Adipocyte (in vitro differentiated cells): ENCODE measurements at regions not wholly inside any gene's neighbourhood (a gene's known extent, or its start where the extent isn't known, plus 50 kb on each side); places are given as distances from the start of the nearest gene placed in this dataset.
"Not testable (repeated sequence)": the region's sequence is repeated elsewhere in the genome, so short reads cannot be mapped to it uniquely, and the experiment has no call there.

Experiments used
- DNase-seq: peaks from one replicate; pipeline ENCODE4 v3.0.0-alpha.2; 2015; ENCODE audit warnings: low read depth
- H3K27me3 ChIP-seq: replicated peaks from 2 replicates; pipeline ENCODE4 v1.7.0; 2013; ENCODE audit warnings: mild to moderate bottlenecking, low read length, moderate library complexity; ENCODE audit not compliant: control insufficient read depth, insufficient read depth
- H3K36me3 ChIP-seq: 2 replicates; pipeline ENCODE4 v1.7.0; 2013; ENCODE audit warnings: low read length, mild to moderate bottlenecking, moderate library complexity; ENCODE audit not compliant: control insufficient read depth, insufficient read depth, severe bottlenecking
- H3K4me1 ChIP-seq: 2 replicates; pipeline ENCODE4 v1.7.0; 2013; ENCODE audit warnings: mild to moderate bottlenecking, low read length, moderate library complexity; ENCODE audit not compliant: control insufficient read depth, insufficient read depth
- H3K4me3 ChIP-seq: 2 replicates; pipeline ENCODE4 v1.7.0; 2013; ENCODE audit warnings: mild to moderate bottlenecking, low read length, moderate library complexity
- H3K9ac ChIP-seq: 2 replicates; pipeline ENCODE4 v1.7.0; 2013; ENCODE audit warnings: mild to moderate bottlenecking, low read length, moderate library complexity
- H3K9me3 ChIP-seq: 2 replicates; pipeline ENCODE4 v1.7.0; 2013; ENCODE audit warnings: mild to moderate bottlenecking, low read length, moderate library complexity; ENCODE audit not compliant: control insufficient read depth

- Histone ChIP-seq H3K4me3 (no peak overlapping the region), H3K4me1 (no peaks in the 10 kb centered on the region), H3K27me3 (no peaks in the 10 kb centered on the region), H3K9ac (no peak overlapping the region), H3K9me3 (no peaks in the 10 kb centered on the region), H3K36me3 (no peaks in the 10 kb centered on the region)
- DNase-seq: no peak
Observed at GRCh38 chr2:583666-584065, 93.5 kb downstream of the TMEM18 start.

GRCh38 chr2:582792-583528 lies 94.2 kb downstream of the TMEM18 start:
- Histone ChIP-seq H3K4me1 (no peaks in the 10 kb centered on the region), H3K36me3 (no peaks in the 10 kb centered on the region), H3K9ac (no peak overlapping the region), H3K9me3 (no peaks in the 10 kb centered on the region), H3K4me3 (no peak overlapping the region), H3K27me3 (no peaks in the 10 kb centered on the region)
- no peak for DNase-seq

- H3K4me1 ChIP-seq, H3K4me3 ChIP-seq, DNase-seq: not testable (repeated sequence)
Observed at GRCh38 chr2:582289-582688, 94.9 kb downstream of the TMEM18 start.

GRCh38 chr2:579961-580360 lies 97.2 kb downstream of the TMEM18 start:
- peaks cover under 1% of the 10 kb centered on the region for H3K27me3 ChIP-seq
- no peaks in the 10 kb centered on the region for H3K36me3 ChIP-seq
- peaks cover 10% of the 10 kb centered on the region for H3K9me3 ChIP-seq
- no peak for DNase-seq
- no peaks in the 10 kb centered on the region for H3K4me1 ChIP-seq
- no peak overlapping the region for H3K9ac ChIP-seq
- H3K4me3 ChIP-seq: no peak overlapping the region

More at GRCh38 chr2:582289-582688, 94.9 kb downstream of the TMEM18 start:
- not testable (repeated sequence) for H3K27me3 ChIP-seq, H3K9me3 ChIP-seq, H3K36me3 ChIP-seq, H3K9ac ChIP-seq

GRCh38 chr2:579351-579886 lies 97.8 kb downstream of the TMEM18 start:
- peaks cover 10% of the 10 kb centered on the region for H3K9me3 ChIP-seq
- H3K9ac ChIP-seq: no peak overlapping the region
- H3K4me3 ChIP-seq: no peak overlapping the region
- DNase-seq: no peak
- H3K27me3 ChIP-seq: peaks cover 5% of the 10 kb centered on the region
- no peaks in the 10 kb centered on the region for H3K36me3 ChIP-seq
- H3K4me1 ChIP-seq: no peaks in the 10 kb centered on the region

GRCh38 chr2:576292-576691 lies 100.9 kb downstream of the TMEM18 start:
- no peaks in the 10 kb centered on the region for H3K36me3 ChIP-seq
- DNase-seq: no peak
- H3K4me1 ChIP-seq: no peaks in the 10 kb centered on the region
- peaks cover 5% of the 10 kb centered on the region for H3K27me3 ChIP-seq
- no peak overlapping the region for H3K4me3 ChIP-seq
- no peak overlapping the region for H3K9ac ChIP-seq
- peaks cover 10% of the 10 kb centered on the region for H3K9me3 ChIP-seq

GRCh38 chr2:575727-576236 lies 101.4 kb downstream of the TMEM18 start:
- H3K27me3 ChIP-seq: peaks cover 5% of the 10 kb centered on the region
- H3K9ac ChIP-seq: no peak overlapping the region
- H3K9me3 ChIP-seq: peaks cover 14% of the 10 kb centered on the region
- H3K4me3 ChIP-seq: no peak overlapping the region
- H3K4me1 ChIP-seq: no peaks in the 10 kb centered on the region
- H3K36me3 ChIP-seq: no peaks in the 10 kb centered on the region
- DNase-seq: no peak

- H3K9me3 ChIP-seq: peaks cover 14% of the 10 kb centered on the region
- H3K9ac ChIP-seq: no peak overlapping the region
- peaks cover 5% of the 10 kb centered on the region for H3K27me3 ChIP-seq
- no peak overlapping the region for H3K4me3 ChIP-seq
- no peaks in the 10 kb centered on the region for H3K4me1 ChIP-seq
- no peaks in the 10 kb centered on the region for H3K36me3 ChIP-seq
- no peak for DNase-seq
Observed at GRCh38 chr2:575030-575726, 102.0 kb downstream of the TMEM18 start.

GRCh38 chr2:573805-574392 lies 103.3 kb downstream of the TMEM18 start:
- DNase-seq: no peak

GRCh38 chr2:573025-573424 lies 104.2 kb downstream of the TMEM18 start:
- Histone ChIP-seq H3K9ac (no peak overlapping the region), H3K4me3 (no peak overlapping the region), H3K9me3 (peaks cover 14% of the 10 kb centered on the region), H3K27me3 (peaks cover 5% of the 10 kb centered on the region), H3K36me3 (no peaks in the 10 kb centered on the region), H3K4me1 (peaks cover 5% of the 10 kb centered on the region)
- no peak for DNase-seq

More at GRCh38 chr2:573805-574392, 103.3 kb downstream of the TMEM18 start:
- H3K4me1 ChIP-seq: no peaks in the 10 kb centered on the region
- peaks cover 5% of the 10 kb centered on the region for H3K27me3 ChIP-seq
- no peaks in the 10 kb centered on the region for H3K36me3 ChIP-seq
- no peak overlapping the region for H3K4me3 ChIP-seq
- peaks cover 14% of the 10 kb centered on the region for H3K9me3 ChIP-seq
- H3K9ac ChIP-seq: no peak overlapping the region

- H3K9ac ChIP-seq: no peak overlapping the region
- no peaks in the 10 kb centered on the region for H3K36me3 ChIP-seq
- peaks cover 9% of the 10 kb centered on the region for H3K4me1 ChIP-seq
- peaks cover 2% of the 10 kb centered on the region for H3K27me3 ChIP-seq
- H3K9me3 ChIP-seq: peaks cover 5% of the 10 kb centered on the region
- H3K4me3 ChIP-seq: no peak overlapping the region
- no peak for DNase-seq
Observed at GRCh38 chr2:569681-570080, 107.5 kb downstream of the TMEM18 start.
